ENCODE measurements at regions not wholly inside any gene's neighbourhood (a gene's known extent, or its start where the extent isn't known, plus 50 kb on each side); places are given as distances from the start of the nearest gene placed in this dataset.

DNA sequence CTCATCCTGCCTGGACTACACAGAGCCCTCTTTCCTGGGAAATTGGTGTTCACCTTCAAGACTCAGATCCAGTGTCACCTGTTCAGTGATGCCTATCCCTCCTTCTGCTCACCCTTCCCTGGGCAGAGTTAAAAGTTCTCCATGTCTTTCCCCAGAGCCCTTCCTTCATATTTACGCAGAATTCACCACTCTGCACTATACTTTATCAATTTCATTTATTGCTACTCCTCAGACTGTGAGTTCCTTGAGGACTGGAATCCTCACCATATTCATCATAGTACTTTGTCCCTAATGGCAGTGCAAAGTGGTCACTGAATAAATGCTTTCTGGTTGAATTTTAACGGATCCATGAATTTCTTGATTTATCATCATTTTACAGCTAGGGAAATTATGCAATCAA, 300.0 kb downstream of the CHRM3 start:
- BruUV-seq (replicated peaks) = no TSS peak
- Mint-ChIP-seq H3K36me3 (ENCODE audit: insufficient read depth, unreplicated experiment) (no peaks in the 10 kb centered on the region), H3K4me3 (ENCODE audit: low read depth, unreplicated experiment) (no peak overlapping the region), H3K9me3 (ENCODE audit: low read depth, unreplicated experiment) (no peaks in the 10 kb centered on the region), H3K27ac (ENCODE audit: unreplicated experiment) (no peak overlapping the region), H3K27me3 (ENCODE audit: unreplicated experiment) (no peaks in the 10 kb centered on the region), H3K4me1 (ENCODE audit: low read depth, unreplicated experiment) (peaks cover 14% of the 10 kb centered on the region)
- TF ChIP-seq CTCF (IDR thresholded peaks at IDR 0.05; ENCODE audit: unreplicated experiment) = no peak
- no peak for DNase-seq
- intact Hi-C loops (cut with micrococcal nuclease; ENCODE audit: unreplicated experiment) = no loop called here
- CTCF ChIA-PET = no interaction called here

GRCh38 chr1:239696317-239696716, 309.9 kb downstream of the CHRM3 start:
- intact Hi-C loops (cut with micrococcal nuclease; ENCODE audit: unreplicated experiment) = no loop called here
- no peak overlapping the region for H3K27ac Mint-ChIP-seq (ENCODE audit: unreplicated experiment)
- no peak overlapping the region for H3K4me3 Mint-ChIP-seq (ENCODE audit: low read depth, unreplicated experiment)
- CTCF ChIA-PET = no interaction called here
- no peaks in the 10 kb centered on the region for H3K36me3 Mint-ChIP-seq (ENCODE audit: insufficient read depth, unreplicated experiment)
- BruUV-seq (replicated peaks) = no TSS peak
- DNase-seq = no peak
- peaks cover 2% of the 10 kb centered on the region for H3K9me3 Mint-ChIP-seq (ENCODE audit: low read depth, unreplicated experiment)
- TF ChIP-seq CTCF (IDR thresholded peaks at IDR 0.05; ENCODE audit: unreplicated experiment) = no peak
- H3K4me1 Mint-ChIP-seq (ENCODE audit: low read depth, unreplicated experiment) = no peaks in the 10 kb centered on the region
- no peaks in the 10 kb centered on the region for H3K27me3 Mint-ChIP-seq (ENCODE audit: unreplicated experiment)

- CTCF ChIA-PET = no interaction called here
- no peak for DNase-seq
- Mint-ChIP-seq H3K27me3 (ENCODE audit: unreplicated experiment) (no peaks in the 10 kb centered on the region), H3K9me3 (ENCODE audit: low read depth, unreplicated experiment) (peaks cover 2% of the 10 kb centered on the region), H3K36me3 (ENCODE audit: insufficient read depth, unreplicated experiment) (no peaks in the 10 kb centered on the region), H3K4me3 (ENCODE audit: low read depth, unreplicated experiment) (no peak overlapping the region), H3K4me1 (ENCODE audit: low read depth, unreplicated experiment) (no peaks in the 10 kb centered on the region), H3K27ac (ENCODE audit: unreplicated experiment) (no peak overlapping the region)
- no peak for TF ChIP-seq CTCF (IDR thresholded peaks at IDR 0.05; ENCODE audit: unreplicated experiment)
- intact Hi-C loops (cut with micrococcal nuclease; ENCODE audit: unreplicated experiment) = no loop called here
- BruUV-seq (replicated peaks) = no TSS peak
Observed at GRCh38 chr1:239700667-239701066, 314.3 kb downstream of the CHRM3 start.

GRCh38 chr1:239703075-239703474, 316.7 kb downstream of the CHRM3 start:
- Mint-ChIP-seq H3K27ac (ENCODE audit: unreplicated experiment) (no peak overlapping the region), H3K27me3 (ENCODE audit: unreplicated experiment) (no peaks in the 10 kb centered on the region), H3K4me1 (ENCODE audit: low read depth, unreplicated experiment) (no peaks in the 10 kb centered on the region), H3K36me3 (ENCODE audit: insufficient read depth, unreplicated experiment) (no peaks in the 10 kb centered on the region), H3K9me3 (ENCODE audit: low read depth, unreplicated experiment) (no peaks in the 10 kb centered on the region), H3K4me3 (ENCODE audit: low read depth, unreplicated experiment) (no peak overlapping the region)
- CTCF ChIA-PET = no interaction called here
- TF ChIP-seq CTCF (IDR thresholded peaks at IDR 0.05; ENCODE audit: unreplicated experiment) = no peak
- intact Hi-C loops (cut with micrococcal nuclease; ENCODE audit: unreplicated experiment) = no loop called here
- BruUV-seq (replicated peaks) = no TSS peak
- no peak for DNase-seq
